ENCODE measurements at regions not wholly inside any gene's neighbourhood (a gene's known extent, or its start where the extent isn't known, plus 50 kb on each side); places are given as distances from the start of the nearest gene placed in this dataset.

- TF ChIP-seq CTCF (IDR thresholded peaks at IDR 0.05) = no peak
- no peak overlapping the region for H3K4me3 ChIP-seq
These were observed 309.9 kb upstream of the SLITRK1 start for GRCh38 chr13:84192125-84192524.

GRCh38 chr13:84191139-84191538, 308.9 kb upstream of the SLITRK1 start:
- DNase-seq = no peak
- no peak overlapping the region for H3K27ac ChIP-seq
- no peaks in the 10 kb centered on the region for H3K9me3 ChIP-seq
- H3K9ac ChIP-seq (ENCODE audit: low read depth in 2 of 2, low read length in 2 of 2) = no peak overlapping the region
- H3K4me1 ChIP-seq = no peaks in the 10 kb centered on the region
- H3K4me3 ChIP-seq = no peak overlapping the region
- no peaks in the 10 kb centered on the region for H3K36me3 ChIP-seq
- intact Hi-C loops (cut with DNase I) = no loop called here
- no peak for TF ChIP-seq CTCF (IDR thresholded peaks at IDR 0.05)
- H3K27me3 ChIP-seq = no peaks in the 10 kb centered on the region

More at GRCh38 chr13:84192125-84192524, 309.9 kb upstream of the SLITRK1 start:
- H3K9me3 ChIP-seq = no peaks in the 10 kb centered on the region
- no peaks in the 10 kb centered on the region for H3K4me1 ChIP-seq
- no peaks in the 10 kb centered on the region for H3K27me3 ChIP-seq
- no peaks in the 10 kb centered on the region for H3K36me3 ChIP-seq
- DNase-seq = no peak
- H3K27ac ChIP-seq = no peak overlapping the region
- intact Hi-C loops (cut with DNase I) = no loop called here
- no peak overlapping the region for H3K9ac ChIP-seq (ENCODE audit: low read depth in 2 of 2, low read length in 2 of 2)

GRCh38 chr13:84187626-84188025, 305.4 kb upstream of the SLITRK1 start:
- H3K4me1 ChIP-seq = no peaks in the 10 kb centered on the region
- H3K36me3 ChIP-seq = no peaks in the 10 kb centered on the region
- DNase-seq = no peak
- H3K9me3 ChIP-seq = no peaks in the 10 kb centered on the region
- no peak overlapping the region for H3K4me3 ChIP-seq
- no peaks in the 10 kb centered on the region for H3K27me3 ChIP-seq
- H3K9ac ChIP-seq (ENCODE audit: low read depth in 2 of 2, low read length in 2 of 2) = no peak overlapping the region
- no peak overlapping the region for H3K27ac ChIP-seq
- intact Hi-C loops (cut with DNase I) = no loop called here
- TF ChIP-seq CTCF (IDR thresholded peaks at IDR 0.05) = no peak

- no peak for DNase-seq
- no peaks in the 10 kb centered on the region for H3K27me3 ChIP-seq
- H3K9ac ChIP-seq (ENCODE audit: low read depth in 2 of 2, low read length in 2 of 2) = no peak overlapping the region
- no peak overlapping the region for H3K4me3 ChIP-seq
- H3K36me3 ChIP-seq = no peaks in the 10 kb centered on the region
- no peaks in the 10 kb centered on the region for H3K4me1 ChIP-seq
- no peak overlapping the region for H3K27ac ChIP-seq
- no peak for TF ChIP-seq CTCF (IDR thresholded peaks at IDR 0.05)
- intact Hi-C loops (cut with DNase I) = no loop called here
- H3K9me3 ChIP-seq = no peaks in the 10 kb centered on the region
These were observed 257.4 kb upstream of the SLITRK1 start for GRCh38 chr13:84139561-84140158.

- H3K4me1 ChIP-seq = no peaks in the 10 kb centered on the region
- no peak overlapping the region for H3K27ac ChIP-seq
- intact Hi-C loops (cut with DNase I) = no loop called here
- no peak overlapping the region for H3K9ac ChIP-seq (ENCODE audit: low read depth in 2 of 2, low read length in 2 of 2)
- TF ChIP-seq CTCF (IDR thresholded peaks at IDR 0.05) = no peak
- no peaks in the 10 kb centered on the region for H3K9me3 ChIP-seq
- H3K27me3 ChIP-seq = no peaks in the 10 kb centered on the region
- H3K36me3 ChIP-seq = no peaks in the 10 kb centered on the region
- no peak for DNase-seq
- no peak overlapping the region for H3K4me3 ChIP-seq
These were observed 255.0 kb upstream of the SLITRK1 start for GRCh38 chr13:84137292-84137691.
